ENCODE measurements at regions not wholly inside any gene's neighbourhood (a gene's known extent, or its start where the extent isn't known, plus 50 kb on each side); places are given as distances from the start of the nearest gene placed in this dataset.
"Not testable (repeated sequence)": the region's sequence is repeated elsewhere in the genome, so short reads cannot be mapped to it uniquely, and the experiment has no call there.

- DNase-seq = no peak
These were observed 74.1 kb upstream of the PRKG1 start for GRCh38 chr10:51000164-51000563.

- DNase-seq = no peak
These were observed 73.3 kb upstream of the PRKG1 start for GRCh38 chr10:51000976-51001375.

GRCh38 chr10:51001587-51001986 lies 72.7 kb upstream of the PRKG1 start:
- no peak for DNase-seq

GRCh38 chr10:51002469-51002868 lies 71.8 kb upstream of the PRKG1 start:
- DNase-seq = no peak

- no peak for DNase-seq
These were observed 69.5 kb upstream of the PRKG1 start for GRCh38 chr10:51004776-51005175.

GRCh38 chr10:51005551-51005950 lies 68.7 kb upstream of the PRKG1 start:
- no peak for DNase-seq

GRCh38 chr10:51006686-51007085 lies 67.6 kb upstream of the PRKG1 start:
- DNase-seq = no peak

- no peak for DNase-seq
These were observed 66.5 kb upstream of the PRKG1 start for GRCh38 chr10:51007781-51008180.

GRCh38 chr10:51008346-51008745 lies 65.9 kb upstream of the PRKG1 start:
- DNase-seq = no peak

GRCh38 chr10:51010977-51011376 lies 63.3 kb upstream of the PRKG1 start:
- DNase-seq = peak in 1 of 5 experiments; percentile 22

- DNase-seq = no peak
These were observed 62.2 kb upstream of the PRKG1 start for GRCh38 chr10:51012073-51012472.

- DNase-seq = no peak
These were observed 59.5 kb upstream of the PRKG1 start for GRCh38 chr10:51014680-51015389.

GRCh38 chr10:51015390-51015754 lies 58.9 kb upstream of the PRKG1 start:
- not testable (repeated sequence) for DNase-seq

- DNase-seq = no peak
These were observed 54.1 kb upstream of the PRKG1 start for GRCh38 chr10:51020200-51020599.

- no peak for DNase-seq
These were observed 51.2 kb upstream of the PRKG1 start for GRCh38 chr10:51022933-51023585.

GRCh38 chr10:51023636-51024035 lies 50.7 kb upstream of the PRKG1 start:
- DNase-seq = no peak

All from T-helper 2 cell (primary cell).